BE2C (cell line): ENCODE measurements at regions not wholly inside any gene's neighbourhood (a gene's known extent, or its start where the extent isn't known, plus 50 kb on each side); places are given as distances from the start of the nearest gene placed in this dataset.

ENCODE experiments used
- DNase-seq: peaks from one replicate; pipeline ENCODE4 v3.0.0-alpha.2; 2020
- H3K27me3 ChIP-seq: fragments of 250-450 bp; sonication (Bioruptor Pico); 2 replicates; pipeline ENCODE4 v1.5.1; 2020; ENCODE audit warnings: mild to moderate bottlenecking
- H3K36me3 ChIP-seq: fragments of 250-450 bp; sonication (Bioruptor Pico); 2 replicates; pipeline ENCODE4 v1.5.1; 2020; ENCODE audit warnings: mild to moderate bottlenecking
- H3K4me1 ChIP-seq: fragments of 250-450 bp; sonication (Bioruptor Pico); 2 replicates; pipeline ENCODE4 v1.5.1; 2020
- H3K4me3 ChIP-seq: 2 replicates; pipeline ENCODE4 v1.5.1; 2011; ENCODE audit warnings: low read depth, low read length
- H3K9me3 ChIP-seq: fragments of 250-450 bp; sonication (Bioruptor Pico); 2 replicates; pipeline ENCODE4 v1.5.1; 2020
- TF ChIP-seq, protein P1 (sequence below): IDR thresholded peaks from 2 replicates; pipeline ENCODE4 v1.5.1; 2012; ENCODE audit warnings: mild to moderate bottlenecking, low read depth, low read length

DNA sequence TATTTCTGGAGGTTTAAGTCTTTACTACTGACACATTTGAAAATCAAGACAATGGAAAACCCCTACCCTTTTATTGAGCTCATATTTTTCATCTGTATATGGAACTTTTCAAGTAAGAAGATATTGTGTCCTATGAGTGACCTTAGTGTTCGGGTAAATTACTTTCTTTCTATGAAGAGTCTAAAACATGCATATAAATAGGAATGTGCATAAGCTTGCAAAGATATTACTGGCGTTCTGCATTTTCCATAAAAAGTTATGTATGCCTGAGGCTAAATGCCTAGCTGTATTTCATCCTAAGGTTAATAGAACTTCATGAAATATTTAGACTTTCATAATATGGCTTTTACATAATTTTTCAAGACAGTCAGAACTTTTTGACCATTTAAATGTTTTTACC lies 495.8 kb upstream of the ADAMTS5 start:
- TF ChIP-seq, protein P1, sequence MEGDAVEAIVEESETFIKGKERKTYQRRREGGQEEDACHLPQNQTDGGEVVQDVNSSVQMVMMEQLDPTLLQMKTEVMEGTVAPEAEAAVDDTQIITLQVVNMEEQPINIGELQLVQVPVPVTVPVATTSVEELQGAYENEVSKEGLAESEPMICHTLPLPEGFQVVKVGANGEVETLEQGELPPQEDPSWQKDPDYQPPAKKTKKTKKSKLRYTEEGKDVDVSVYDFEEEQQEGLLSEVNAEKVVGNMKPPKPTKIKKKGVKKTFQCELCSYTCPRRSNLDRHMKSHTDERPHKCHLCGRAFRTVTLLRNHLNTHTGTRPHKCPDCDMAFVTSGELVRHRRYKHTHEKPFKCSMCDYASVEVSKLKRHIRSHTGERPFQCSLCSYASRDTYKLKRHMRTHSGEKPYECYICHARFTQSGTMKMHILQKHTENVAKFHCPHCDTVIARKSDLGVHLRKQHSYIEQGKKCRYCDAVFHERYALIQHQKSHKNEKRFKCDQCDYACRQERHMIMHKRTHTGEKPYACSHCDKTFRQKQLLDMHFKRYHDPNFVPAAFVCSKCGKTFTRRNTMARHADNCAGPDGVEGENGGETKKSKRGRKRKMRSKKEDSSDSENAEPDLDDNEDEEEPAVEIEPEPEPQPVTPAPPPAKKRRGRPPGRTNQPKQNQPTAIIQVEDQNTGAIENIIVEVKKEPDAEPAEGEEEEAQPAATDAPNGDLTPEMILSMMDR, result no peak
- DNase-seq, result no peak
- H3K9me3 ChIP-seq, result no peaks in the 10 kb centered on the region

DNA sequence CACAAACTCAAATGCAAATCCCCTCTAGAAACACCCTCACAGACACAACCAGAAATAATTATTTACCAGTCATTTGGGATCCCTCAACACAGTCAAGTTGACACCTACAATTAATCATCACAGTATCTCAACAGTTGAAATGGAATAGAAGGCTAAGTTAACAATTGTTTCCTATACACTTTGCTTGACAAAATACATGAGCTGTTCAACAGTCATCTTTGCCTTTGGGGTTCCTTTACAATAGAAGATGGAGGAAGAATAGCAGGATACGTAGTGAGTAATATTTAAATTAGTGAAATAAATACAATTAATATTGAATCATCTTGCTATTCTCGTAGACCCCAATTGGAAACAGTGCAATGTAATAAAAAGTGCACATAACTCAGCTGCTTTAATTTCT lies 487.3 kb upstream of the ADAMTS5 start:
- Histone ChIP-seq H3K4me3 (no peak overlapping the region), H3K9me3 (no peaks in the 10 kb centered on the region), H3K36me3 (no peaks in the 10 kb centered on the region), H3K27me3 (no peaks in the 10 kb centered on the region), H3K4me1 (no peaks in the 10 kb centered on the region)
- TF ChIP-seq, protein P1, result no peak
- DNase-seq, result no peak

More for the DNA sequence above, 495.8 kb upstream of the ADAMTS5 start:
- Histone ChIP-seq H3K4me1 (0 out of 2 replicates have a peak, but pooled peaks cover 3% of the 10 kb centered on the region), H3K27me3 (no peaks in the 10 kb centered on the region), H3K4me3 (no peak overlapping the region), H3K36me3 (no peaks in the 10 kb centered on the region)

DNA sequence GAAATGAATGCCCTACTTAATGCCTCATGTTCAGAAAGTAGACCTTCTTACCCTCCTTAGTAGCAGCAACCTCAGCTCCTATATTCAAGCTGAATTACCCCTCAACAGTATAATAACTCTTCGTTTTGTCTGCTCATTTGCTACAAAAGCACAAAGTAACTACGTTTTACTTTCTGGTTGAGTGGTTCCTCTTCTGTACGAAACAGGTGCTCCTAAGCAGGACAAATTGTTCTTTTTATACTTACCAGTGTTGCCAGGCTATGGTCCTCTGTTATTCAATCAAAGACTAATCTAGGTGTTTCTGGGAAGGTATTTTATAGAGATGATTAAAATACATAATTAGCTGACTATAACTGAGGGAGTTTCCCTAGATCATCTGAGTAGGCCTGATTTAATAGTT lies 484.2 kb upstream of the ADAMTS5 start:
- Histone ChIP-seq H3K4me1 (no peaks in the 10 kb centered on the region), H3K27me3 (no peaks in the 10 kb centered on the region), H3K9me3 (no peaks in the 10 kb centered on the region)

DNA sequence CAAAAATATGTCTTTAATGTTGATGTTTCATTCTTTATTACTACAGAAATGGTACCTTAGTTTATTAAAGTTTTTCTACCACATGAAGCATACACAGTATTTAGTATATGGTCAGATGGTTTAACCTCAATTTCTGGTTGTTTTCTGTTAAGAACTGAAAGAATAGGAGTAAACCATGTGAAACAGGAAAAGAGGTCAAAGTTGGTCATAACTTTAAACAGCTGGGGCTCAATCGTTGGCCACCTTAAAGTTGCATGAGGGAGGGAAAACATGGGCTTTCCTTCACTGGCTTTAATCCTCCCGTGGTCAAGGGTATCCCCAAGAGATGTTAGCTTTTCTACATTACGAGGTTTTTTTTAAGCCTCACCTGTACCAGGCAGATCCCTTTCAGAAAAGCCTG lies 483.3 kb upstream of the ADAMTS5 start:
- no peaks in the 10 kb centered on the region for H3K9me3 ChIP-seq

More for the DNA sequence above, 484.2 kb upstream of the ADAMTS5 start:
- TF ChIP-seq, protein P1, result no peak
- DNase-seq, result no peak
- Histone ChIP-seq H3K36me3 (no peaks in the 10 kb centered on the region), H3K4me3 (no peak overlapping the region)

DNA sequence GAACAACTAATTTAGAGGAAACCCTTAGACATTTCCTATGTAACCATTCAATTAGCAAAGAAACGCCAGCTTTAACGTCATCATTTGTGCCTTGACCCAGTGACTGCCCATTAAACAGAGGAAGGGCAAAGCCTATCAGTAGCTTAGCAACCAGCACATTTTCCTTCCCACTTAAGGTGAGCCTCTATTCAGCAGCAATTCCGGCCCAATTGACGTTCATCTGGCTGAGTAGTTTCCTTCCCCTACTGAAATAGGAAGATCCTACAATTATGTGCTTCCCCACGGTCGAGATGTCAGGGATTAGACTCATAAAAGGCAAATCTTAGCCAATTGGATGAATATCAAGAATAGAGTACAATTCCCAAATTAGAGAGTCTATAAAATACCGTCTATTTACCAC lies 482.1 kb upstream of the ADAMTS5 start:
- Histone ChIP-seq H3K9me3 (no peaks in the 10 kb centered on the region), H3K27me3 (no peaks in the 10 kb centered on the region)

More for the DNA sequence above, 483.3 kb upstream of the ADAMTS5 start:
- no peak overlapping the region for H3K4me3 ChIP-seq
- H3K36me3 ChIP-seq, result no peaks in the 10 kb centered on the region
- TF ChIP-seq, protein P1, result no peak
- H3K27me3 ChIP-seq, result no peaks in the 10 kb centered on the region
- DNase-seq, result no peak
- H3K4me1 ChIP-seq, result no peaks in the 10 kb centered on the region

DNA sequence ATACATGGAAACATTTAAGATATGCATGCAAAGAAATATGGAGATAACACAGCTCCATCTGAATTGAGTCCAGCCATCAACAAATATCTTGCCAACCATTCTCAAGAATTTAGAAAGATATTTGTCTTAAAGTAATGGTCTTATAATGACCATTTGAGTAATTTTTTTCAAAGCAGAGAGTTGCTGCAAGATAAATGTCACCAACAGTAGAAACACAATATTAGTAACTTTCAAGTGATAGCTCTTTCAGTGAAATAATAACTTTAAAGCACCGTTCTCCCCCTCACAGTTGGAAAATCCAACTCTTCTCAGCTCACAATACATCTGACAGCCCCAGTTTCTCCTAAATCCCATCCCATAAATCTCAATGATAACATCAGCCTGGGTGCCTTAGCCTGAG lies 481.0 kb upstream of the ADAMTS5 start:
- Histone ChIP-seq H3K36me3 (no peaks in the 10 kb centered on the region), H3K9me3 (no peaks in the 10 kb centered on the region), H3K27me3 (no peaks in the 10 kb centered on the region), H3K4me3 (no peak overlapping the region), H3K4me1 (no peaks in the 10 kb centered on the region)
- TF ChIP-seq, protein P1, result no peak
- DNase-seq, result no peak

More for the DNA sequence above, 482.1 kb upstream of the ADAMTS5 start:
- TF ChIP-seq, protein P1, result no peak
- DNase-seq, result no peak
- Histone ChIP-seq H3K36me3 (no peaks in the 10 kb centered on the region), H3K4me3 (no peak overlapping the region), H3K4me1 (no peaks in the 10 kb centered on the region)
